NCI-H1092 treated with DMSO at 0.1 percent for 48 hours (cell line): ENCODE measurements at regions not wholly inside any gene's neighbourhood (a gene's known extent, or its start where the extent isn't known, plus 50 kb on each side); places are given as distances from the start of the nearest gene placed in this dataset.
"Not testable (repeated sequence)": the region's sequence is repeated elsewhere in the genome, so short reads cannot be mapped to it uniquely, and the experiment has no call there.

Source experiments
- DNase-seq: peaks from one replicate; lab custom pipeline; 2025; lab: John Stamatoyannopoulos, UW

DNA sequence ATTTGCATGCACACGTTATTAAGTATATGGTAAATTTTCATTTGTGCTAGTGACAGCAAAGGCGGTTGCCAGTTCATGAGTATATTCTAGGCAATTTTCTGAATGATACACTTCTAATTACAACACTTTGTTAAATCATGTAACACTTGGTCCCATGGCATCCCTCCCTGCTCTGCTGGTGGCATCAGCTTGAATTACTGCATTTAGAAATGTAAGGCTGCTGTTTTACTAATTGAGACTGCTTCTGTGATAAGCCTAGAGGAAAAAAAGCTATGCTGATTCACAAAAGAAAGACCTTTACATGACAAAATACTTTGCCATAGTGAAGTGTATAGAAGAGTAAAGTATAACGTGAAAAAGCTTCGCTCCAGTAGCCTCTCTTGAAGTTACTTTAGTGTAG lies 636.1 kb downstream of the KCNH5 start:
- no peak for DNase-seq

- no peak for DNase-seq
These were observed 635.5 kb downstream of the KCNH5 start for GRCh38 chr14:62409626-62410300.

GRCh38 chr14:62420847-62421246 lies 624.4 kb downstream of the KCNH5 start:
- DNase-seq: no peak

- no peak for DNase-seq
These were observed 616.6 kb downstream of the KCNH5 start for GRCh38 chr14:62428429-62429203.

DNA sequence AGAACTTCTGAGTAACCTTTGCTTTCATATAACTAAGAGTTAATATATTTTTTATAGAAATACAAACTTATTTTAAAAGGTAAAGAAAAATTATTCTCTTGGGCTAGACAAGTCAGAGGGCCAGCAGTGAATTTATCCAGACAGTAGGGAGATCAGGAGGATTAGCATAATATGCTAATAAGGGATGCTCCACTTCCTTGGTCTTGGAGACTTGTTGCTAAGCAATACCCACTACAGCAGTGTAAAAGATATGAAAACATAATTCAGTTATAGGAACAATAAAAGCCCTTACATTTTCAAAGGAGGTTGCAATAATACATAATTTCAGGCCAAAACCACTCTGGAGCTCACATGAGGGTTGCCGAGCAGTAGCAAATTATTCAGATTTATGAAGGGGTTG lies 615.6 kb downstream of the KCNH5 start:
- no peak for DNase-seq

- no peak for DNase-seq
These were observed 613.8 kb downstream of the KCNH5 start for GRCh38 chr14:62431496-62431895.

DNA sequence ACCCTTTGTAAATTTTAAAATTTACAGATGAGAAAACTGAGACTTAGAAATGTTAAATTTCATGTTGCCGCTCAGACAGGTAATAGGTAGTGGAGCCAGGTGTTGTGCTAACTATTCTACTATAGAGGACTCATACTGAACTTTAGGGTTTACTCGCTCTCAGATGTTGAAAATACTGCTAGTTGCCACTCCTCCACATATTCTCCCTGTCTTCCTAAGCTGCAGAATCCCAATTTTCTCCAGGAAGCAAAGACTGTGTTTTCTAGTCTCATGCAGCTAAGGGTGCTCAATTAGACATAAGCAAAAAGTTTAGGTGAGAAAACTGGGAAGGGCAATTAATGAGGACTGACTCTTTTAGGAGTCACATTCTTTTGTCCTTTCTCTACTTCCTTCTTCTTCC lies 612.3 kb downstream of the KCNH5 start:
- DNase-seq: no peak

DNA sequence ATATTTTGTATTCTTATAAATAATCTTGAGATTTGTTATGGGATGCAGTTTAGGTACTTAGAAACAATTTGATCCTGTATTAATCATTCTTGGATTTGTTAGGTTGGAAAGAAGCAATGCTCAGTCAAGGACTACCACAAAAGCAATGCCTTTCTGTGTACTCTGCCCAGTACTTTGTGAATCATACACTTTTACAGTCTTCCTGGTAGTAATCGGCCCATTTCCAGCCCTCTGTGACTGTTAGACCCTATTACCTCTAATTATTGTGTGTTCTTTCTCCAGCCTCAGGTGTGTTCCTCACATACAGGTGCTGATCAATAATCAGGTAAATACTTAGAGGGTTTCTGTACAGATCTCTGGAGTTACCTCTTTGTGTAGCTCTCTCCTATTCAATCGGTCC lies 609.0 kb downstream of the KCNH5 start:
- DNase-seq: no peak

DNA sequence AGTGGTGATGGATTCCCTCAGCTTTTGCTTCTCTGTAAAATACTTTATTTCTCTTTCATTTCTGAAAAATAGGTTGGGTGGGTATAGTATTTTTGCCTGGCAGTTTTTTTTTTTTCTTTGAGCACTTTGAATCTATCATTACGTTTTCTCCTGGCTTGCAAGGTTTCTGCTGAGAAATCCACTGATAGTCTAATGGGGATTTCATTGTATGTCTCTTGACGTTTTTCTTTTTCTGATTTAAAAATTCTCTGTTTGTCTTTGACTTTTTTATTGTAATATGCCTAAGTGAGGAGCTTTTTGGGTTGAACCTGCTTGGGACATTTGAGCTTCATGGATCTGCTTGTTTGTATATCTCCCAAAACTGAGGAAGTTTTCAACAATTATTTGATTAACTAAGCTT lies 606.0 kb downstream of the KCNH5 start:
- DNase-seq: no peak

DNA sequence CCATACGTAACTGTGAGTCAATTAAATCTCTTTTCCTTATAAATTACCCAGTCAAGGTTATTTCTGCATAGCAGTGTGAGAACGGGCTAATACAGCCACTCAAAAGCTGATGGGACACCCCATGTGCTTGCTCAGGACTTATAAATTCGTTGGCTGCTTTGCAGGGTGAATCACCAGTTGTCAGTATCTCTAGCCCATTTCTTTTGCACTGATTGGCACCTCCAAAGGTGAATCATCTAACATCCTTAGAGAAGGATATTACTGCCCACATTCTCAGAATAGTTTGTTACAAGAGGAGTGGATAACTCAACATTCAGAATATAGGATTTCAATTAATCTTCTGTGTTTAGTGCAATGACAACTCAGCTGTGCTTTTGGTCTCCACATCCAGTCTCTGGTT lies 601.5 kb downstream of the KCNH5 start:
- no peak for DNase-seq

DNA sequence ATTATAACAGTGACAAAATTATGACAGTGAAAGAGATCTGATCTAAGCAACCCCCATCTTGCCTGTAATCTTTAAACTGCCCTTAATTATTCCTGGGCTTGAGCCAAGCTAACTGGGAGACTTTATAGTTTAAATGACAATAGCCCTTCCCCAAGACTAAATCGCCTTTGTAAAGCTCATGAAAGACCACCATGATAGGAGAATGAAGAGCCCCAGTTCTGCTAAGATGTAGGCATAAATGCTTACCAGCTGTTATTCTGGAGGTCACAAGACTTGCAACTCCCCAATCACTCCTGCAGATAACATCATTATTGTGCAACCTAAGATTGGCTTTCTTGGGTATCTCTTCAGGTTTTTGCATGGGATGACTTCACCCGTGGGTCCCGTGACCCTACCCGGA lies 599.7 kb downstream of the KCNH5 start:
- no peak for DNase-seq

- DNase-seq: no peak
These were observed 594.0 kb downstream of the KCNH5 start for GRCh38 chr14:62451221-62451620.

DNA sequence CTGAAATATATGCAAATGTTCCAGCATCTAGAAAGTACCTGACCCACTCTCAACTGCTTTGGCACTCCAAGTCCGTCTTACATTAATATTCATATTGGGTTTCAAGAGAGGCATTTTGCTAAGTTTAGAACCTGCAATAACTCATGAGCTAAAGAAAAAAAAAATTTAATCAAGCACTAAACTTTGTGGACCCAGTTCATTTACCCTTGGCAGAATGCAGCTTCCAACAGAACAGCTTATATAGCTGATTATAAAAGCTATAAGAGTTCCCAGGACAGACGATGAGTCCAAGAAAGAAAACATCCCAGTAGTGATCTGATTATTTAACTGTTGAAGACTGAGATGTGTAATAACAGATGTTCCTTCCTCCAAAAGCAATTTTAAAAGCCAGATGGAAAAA lies 592.0 kb downstream of the KCNH5 start:
- no peak for DNase-seq

GRCh38 chr14:62455446-62455845 lies 589.8 kb downstream of the KCNH5 start:
- no peak for DNase-seq

GRCh38 chr14:62462988-62463387 lies 582.3 kb downstream of the KCNH5 start:
- DNase-seq: no peak

- DNase-seq: no peak
These were observed 576.3 kb downstream of the KCNH5 start for GRCh38 chr14:62468946-62469345.

GRCh38 chr14:62470935-62471334 lies 574.3 kb downstream of the KCNH5 start:
- DNase-seq: no peak

- DNase-seq: no peak
These were observed 554.1 kb downstream of the KCNH5 start for GRCh38 chr14:62491146-62491545.

GRCh38 chr14:62497708-62498107 lies 547.5 kb downstream of the KCNH5 start:
- DNase-seq: no peak

DNA sequence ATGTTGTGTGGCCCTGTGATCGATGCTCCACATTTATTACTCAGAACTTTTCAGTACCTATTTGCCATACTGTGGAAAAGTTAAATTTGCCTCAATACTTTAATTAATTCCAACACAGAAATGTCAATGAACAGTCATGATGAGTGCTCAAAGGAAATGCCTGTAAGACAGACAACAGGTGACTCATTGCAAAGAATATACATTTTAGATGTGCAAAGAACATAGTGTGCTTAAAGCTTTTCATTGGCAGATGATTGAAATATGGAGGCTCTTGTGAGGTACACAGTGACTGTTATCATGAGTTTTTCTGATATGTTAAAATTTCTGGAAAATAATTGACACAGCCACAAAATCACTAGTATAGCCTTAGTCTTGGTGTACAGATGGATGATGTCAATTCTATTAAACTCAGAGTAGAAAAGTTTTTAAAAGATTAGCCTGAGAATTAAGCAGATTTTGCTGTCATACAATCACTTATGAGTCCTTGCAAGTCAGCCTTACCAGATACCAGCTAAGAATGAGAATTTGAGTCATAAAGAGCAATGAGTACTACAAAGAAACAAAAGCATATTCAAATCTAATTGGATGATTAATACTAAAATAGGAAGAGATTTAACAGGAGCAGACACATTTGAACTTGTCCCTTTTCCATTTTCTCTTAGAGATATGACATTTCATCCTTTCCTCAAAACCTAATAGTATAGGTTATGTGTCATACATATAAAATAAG lies 544.1 kb downstream of the KCNH5 start:
- no peak for DNase-seq

DNA sequence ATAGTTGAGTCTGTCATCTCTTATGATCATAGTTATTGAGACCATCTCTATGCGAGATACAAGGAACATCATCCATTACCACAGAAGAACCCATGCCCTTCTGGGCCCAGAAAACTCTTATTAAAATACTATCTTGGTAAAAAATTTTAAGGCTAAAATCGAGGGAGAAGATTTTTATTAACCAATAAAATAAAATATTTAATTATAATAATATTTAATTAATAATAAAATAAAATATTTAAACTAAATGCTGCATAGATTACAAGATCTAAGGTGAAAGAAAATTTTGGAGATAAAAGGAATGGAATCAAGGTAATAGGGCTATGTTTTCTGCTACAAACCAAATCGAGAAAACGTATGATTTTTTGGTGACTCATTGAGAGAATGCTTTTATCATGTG lies 540.2 kb downstream of the KCNH5 start:
- DNase-seq: no peak

- not testable (repeated sequence) for DNase-seq
These were observed 523.9 kb downstream of the KCNH5 start for GRCh38 chr14:62521309-62521708.

- DNase-seq: no peak
These were observed 517.0 kb downstream of the KCNH5 start for GRCh38 chr14:62528296-62528695.
